HCT116 (cell line): ENCODE measurements at regions not wholly inside any gene's neighbourhood (a gene's known extent, or its start where the extent isn't known, plus 50 kb on each side); places are given as distances from the start of the nearest gene placed in this dataset.

Source experiments
- ATAC-seq: fragments of 200-7000 bp; cut with Tn5 transposase; 2 replicates; pipeline ENCODE4 v1.9.1; 2020; ENCODE audit warnings: mild to moderate bottlenecking, moderate library complexity
- BruUV-seq: library from RNA; stranded (reverse); fragments of 400-500 nt; replicated peaks from 2 replicates; lab custom pipeline; 2021; lab: Mats Ljungman, UMichigan
- CTCF ChIA-PET: fragments of 300-600 bp; sonication (Branson Sonifier 250); formaldehyde crosslinking; loops from one replicate; lab custom pipeline; 2021; ENCODE audit warnings: antibody characterized with exemption; lab: Charles Lee
- POLR2A ChIA-PET: fragments of 300-600, 350-600 bp; sonication (Branson Sonifier 250); formaldehyde crosslinking; loops from one replicate; lab custom pipeline; 2021; ENCODE audit warnings: antibody characterized with exemption; lab: Charles Lee
- RAD21 ChIA-PET, 2 experiments: fragments of 300-600 bp; sonication (Branson Sonifier 250); formaldehyde crosslinking; loops; one replicate each; lab custom pipeline; 2023; ENCODE audit warnings: low total read pairs in 2 of 2; ENCODE audit not compliant: uncharacterized antibody in 2 of 2, unreplicated experiment in 2 of 2, low non-redundant PET in 1 of 2; lab: Charles Lee
- DNase-seq: peaks from one replicate; pipeline ENCODE4 v3.0.0-alpha.2; 2010; ENCODE audit warnings: low read depth, low spot score
- H2AFZ ChIP-seq: fragments of 200-600 bp; shearing (Covaris generic), sonication (generic); 2 replicates; pipeline ENCODE4 v1.6.1; 2017; ENCODE audit warnings: low read depth, mixed run types, mixed read lengths, antibody characterized with exemption, low read length; ENCODE audit not compliant: poor library complexity, severe bottlenecking
- H3K27ac ChIP-seq: 2 replicates; pipeline ENCODE4 v1.5.1; 2012; ENCODE audit warnings: low read depth, low read length
- H3K27me3 ChIP-seq: fragments of 200-600 bp; sonication (generic); 2 replicates; pipeline ENCODE4 v1.6.1; 2016; ENCODE audit warnings: mixed run types, low read length, mixed read lengths; ENCODE audit not compliant: insufficient read depth
- H3K36me3 ChIP-seq, 2 experiments: fragments of 200-500 bp in 1 of 2; fragments of 200-600 bp in 1 of 2; sonication (Bioruptor generic) in 1 of 2; sonication (generic) in 1 of 2; 2 replicates each; pipeline versions ENCODE4 v1.5.1 to v1.6.1; 2014 to 2016; ENCODE audit warnings: low read length in 2 of 2, inconsistent platforms in 1 of 2, mixed read lengths in 1 of 2, mixed run types in 1 of 2; ENCODE audit not compliant: insufficient read depth in 2 of 2, control insufficient read depth in 1 of 2
- H3K4me1 ChIP-seq, 2 experiments: fragments of 200-600 bp in 1 of 2; sonication (generic) in 1 of 2; 2 replicates each; pipeline versions ENCODE4 v1.5.1 to v1.6.1; 2012 to 2017; ENCODE audit warnings: low read length in 2 of 2, inconsistent platforms in 1 of 2, mild to moderate bottlenecking in 1 of 2, mixed read lengths in 1 of 2, mixed run types in 1 of 2, moderate library complexity in 1 of 2; ENCODE audit not compliant: insufficient read depth in 2 of 2, control insufficient read depth in 1 of 2
- H3K4me2 ChIP-seq: fragments of 200-600 bp; sonication (generic); 2 replicates; pipeline ENCODE4 v1.6.1; 2017; ENCODE audit warnings: mixed run types, low read length, mixed read lengths
- H3K4me3 ChIP-seq, 2 experiments: fragments of 200-600 bp in 1 of 2; sonication (generic) in 1 of 2; replicated peaks in 1 of 2; 2 replicates each; pipeline ENCODE4 v1.5.1; 2011 to 2016; ENCODE audit warnings: low read length in 2 of 2, control low read depth in 1 of 2, low read depth in 1 of 2, mild to moderate bottlenecking in 1 of 2, mixed read lengths in 1 of 2, mixed run types in 1 of 2
- H3K79me2 ChIP-seq: fragments of 200-600 bp; sonication (generic); 2 replicates; pipeline ENCODE4 v1.6.1; 2017; ENCODE audit warnings: mild to moderate bottlenecking, mixed run types, low read length, moderate library complexity, mixed read lengths; ENCODE audit not compliant: insufficient read depth
- H3K9ac ChIP-seq: fragments of 200-600 bp; sonication (generic); 2 replicates; pipeline ENCODE4 v1.6.1; 2016; ENCODE audit warnings: low read length, mixed read lengths
- H3K9me2 ChIP-seq: fragments of 200-600 bp; sonication (generic), shearing (Covaris generic); 2 replicates; pipeline ENCODE4 v1.6.1; 2017; ENCODE audit warnings: mixed run types, mild to moderate bottlenecking, moderate library complexity; ENCODE audit not compliant: insufficient read depth
- H3K9me3 ChIP-seq, 2 experiments: fragments of 200-500 bp in 1 of 2; fragments of 200-600 bp in 1 of 2; sonication (Bioruptor generic) in 1 of 2; sonication (generic) in 1 of 2; 2 replicates each; pipeline ENCODE4 v1.6.1; 2014 to 2017; ENCODE audit warnings: low read length in 2 of 2, mixed read lengths in 2 of 2, inconsistent platforms in 1 of 2, low read depth in 1 of 2, mild to moderate bottlenecking in 1 of 2, mixed run types in 1 of 2, moderate library complexity in 1 of 2; ENCODE audit not compliant: control insufficient read depth in 1 of 2, insufficient read depth in 1 of 2
- H4K20me1 ChIP-seq: fragments of 200-600 bp; sonication (generic), shearing (Covaris generic); 2 replicates; pipeline ENCODE4 v1.6.1; 2017; ENCODE audit warnings: mixed run types, mild to moderate bottlenecking, moderate library complexity; ENCODE audit not compliant: insufficient read depth
- CBX3 ChIP-seq: IDR thresholded peaks from 2 replicates; pipeline ENCODE4 v1.6.1; 2012; ENCODE audit warnings: low read depth
- EGR1 ChIP-seq: IDR thresholded peaks from 2 replicates; pipeline ENCODE4 v1.6.1; 2012; ENCODE audit warnings: low read depth
- FOSL1 ChIP-seq: IDR thresholded peaks from 2 replicates; pipeline ENCODE4 v1.6.1; 2012; ENCODE audit warnings: low read depth
- RAD21 ChIP-seq: IDR thresholded peaks from 2 replicates; pipeline ENCODE4 v1.6.1; 2012; ENCODE audit warnings: low read depth, mild to moderate bottlenecking
- SIN3A ChIP-seq: IDR thresholded peaks from 2 replicates; pipeline ENCODE4 v1.6.1; 2012; ENCODE audit warnings: low read depth
- SP1 ChIP-seq: IDR thresholded peaks from 2 replicates; pipeline ENCODE4 v1.6.1; 2012; ENCODE audit warnings: low read depth
- SRF ChIP-seq: IDR thresholded peaks from 2 replicates; pipeline ENCODE4 v1.6.1; 2012; ENCODE audit warnings: low read depth
- TCF7L2 ChIP-seq: IDR thresholded peaks from 2 replicates; pipeline ENCODE4 v1.7.0; 2011; ENCODE audit warnings: borderline replicate concordance, inconsistent platforms; ENCODE audit not compliant: insufficient read depth, insufficient read length; ENCODE audit errors: extremely low read depth
- YY1 ChIP-seq: IDR thresholded peaks from 2 replicates; pipeline ENCODE4 v1.6.1; 2011; ENCODE audit warnings: low read length, low read depth, moderate library complexity, mild to moderate bottlenecking; ENCODE audit not compliant: insufficient replicate concordance; ENCODE audit errors: extremely low read depth
- ZNF274 ChIP-seq: fragments of 200-500 bp; sonication (Bioruptor generic); IDR thresholded peaks from 2 replicates; pipeline ENCODE4 v1.6.1; 2014; ENCODE audit warnings: mild to moderate bottlenecking, low read depth, low read length, inconsistent platforms
- intact Hi-C: fragments of 100-400 bp; cut with micrococcal nuclease; formaldehyde crosslinking; loops from 2 replicates; pipeline ENCODE4 v1.10.0; 2022
- TF ChIP-seq, protein P1 (sequence below): IDR thresholded peaks from 2 replicates; pipeline ENCODE4 v1.6.1; 2011; ENCODE audit warnings: mild to moderate bottlenecking, low read length, moderate library complexity; ENCODE audit not compliant: insufficient replicate concordance; ENCODE audit errors: extremely low read depth
- TF ChIP-seq, protein P2 (sequence below): IDR thresholded peaks from 2 replicates; pipeline ENCODE4 v1.6.1; 2012; ENCODE audit warnings: low read depth
- TF ChIP-seq, protein P3 (sequence below), 3 experiments: fragments of 200-600 bp in 1 of 3; sonication (generic) in 1 of 3; IDR thresholded peaks in 2 of 3; conservative IDR thresholded peaks in 1 of 3; 2 replicates each; pipeline ENCODE4 v1.5.1; 2012 to 2017; ENCODE audit warnings: low read depth in 2 of 3, low read length in 2 of 3, antibody characterized with exemption in 1 of 3, borderline replicate concordance in 1 of 3, control low read depth in 1 of 3, mild to moderate bottlenecking in 1 of 3, mixed read lengths in 1 of 3, mixed run types in 1 of 3, moderate library complexity in 1 of 3; ENCODE audit not compliant: insufficient read depth in 1 of 3
- TF ChIP-seq, protein P4 (sequence below): IDR thresholded peaks from 2 replicates; pipeline ENCODE4 v1.6.1; 2012
- TF ChIP-seq, protein P5 (sequence below): IDR thresholded peaks from 2 replicates; pipeline ENCODE4 v1.6.1; 2012

DNA sequence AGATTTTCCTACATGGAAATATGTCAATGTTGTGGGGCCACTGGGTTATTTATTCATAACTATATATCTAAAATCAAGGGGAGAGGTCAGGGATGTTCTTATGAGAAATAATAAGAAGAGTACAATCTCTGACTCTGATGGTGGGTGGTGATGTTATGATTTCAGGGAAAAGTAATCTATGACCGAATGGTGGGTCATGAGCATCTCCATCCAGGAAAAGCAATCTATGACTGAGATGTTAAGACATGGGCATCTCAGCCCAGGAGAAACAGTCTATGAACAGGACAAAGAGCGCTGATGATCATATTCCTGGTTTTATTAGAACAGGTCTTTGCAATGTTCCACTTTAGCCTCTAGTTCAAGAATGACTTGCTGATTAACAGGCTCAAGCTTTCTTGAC lies 137.1 kb downstream of the ARSF start (continued):
- TF ChIP-seq, protein P1, sequence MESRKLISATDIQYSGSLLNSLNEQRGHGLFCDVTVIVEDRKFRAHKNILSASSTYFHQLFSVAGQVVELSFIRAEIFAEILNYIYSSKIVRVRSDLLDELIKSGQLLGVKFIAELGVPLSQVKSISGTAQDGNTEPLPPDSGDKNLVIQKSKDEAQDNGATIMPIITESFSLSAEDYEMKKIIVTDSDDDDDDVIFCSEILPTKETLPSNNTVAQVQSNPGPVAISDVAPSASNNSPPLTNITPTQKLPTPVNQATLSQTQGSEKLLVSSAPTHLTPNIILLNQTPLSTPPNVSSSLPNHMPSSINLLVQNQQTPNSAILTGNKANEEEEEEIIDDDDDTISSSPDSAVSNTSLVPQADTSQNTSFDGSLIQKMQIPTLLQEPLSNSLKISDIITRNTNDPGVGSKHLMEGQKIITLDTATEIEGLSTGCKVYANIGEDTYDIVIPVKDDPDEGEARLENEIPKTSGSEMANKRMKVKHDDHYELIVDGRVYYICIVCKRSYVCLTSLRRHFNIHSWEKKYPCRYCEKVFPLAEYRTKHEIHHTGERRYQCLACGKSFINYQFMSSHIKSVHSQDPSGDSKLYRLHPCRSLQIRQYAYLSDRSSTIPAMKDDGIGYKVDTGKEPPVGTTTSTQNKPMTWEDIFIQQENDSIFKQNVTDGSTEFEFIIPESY, result no peak
- TF ChIP-seq SIN3A, result no peak
- no peak for TF ChIP-seq CBX3
- TF ChIP-seq YY1, result no peak
- TF ChIP-seq SP1, result no peak

DNA sequence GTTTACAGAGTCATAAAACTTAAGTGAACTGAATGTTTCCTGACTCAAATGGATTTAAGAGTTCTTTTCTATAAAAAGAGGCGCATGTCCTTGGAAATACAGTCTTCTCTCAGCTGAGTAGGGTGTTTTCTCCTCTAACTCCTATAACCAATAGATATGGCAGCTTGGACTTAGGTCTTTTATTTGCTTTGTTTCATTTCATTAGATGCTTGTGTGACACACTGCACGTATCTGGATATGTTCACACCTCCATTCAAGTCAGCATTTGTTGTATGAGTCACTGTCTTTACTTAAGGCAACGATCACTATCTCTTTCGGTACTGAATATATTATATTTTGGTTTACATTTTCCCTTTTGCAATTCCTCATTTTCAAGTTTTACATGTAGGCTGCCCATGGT lies 136.6 kb downstream of the ARSF start:
- ATAC-seq, result no peak
- TF ChIP-seq ZNF274, result no peak
- TF ChIP-seq SRF, result no peak
- TF ChIP-seq, protein P2, sequence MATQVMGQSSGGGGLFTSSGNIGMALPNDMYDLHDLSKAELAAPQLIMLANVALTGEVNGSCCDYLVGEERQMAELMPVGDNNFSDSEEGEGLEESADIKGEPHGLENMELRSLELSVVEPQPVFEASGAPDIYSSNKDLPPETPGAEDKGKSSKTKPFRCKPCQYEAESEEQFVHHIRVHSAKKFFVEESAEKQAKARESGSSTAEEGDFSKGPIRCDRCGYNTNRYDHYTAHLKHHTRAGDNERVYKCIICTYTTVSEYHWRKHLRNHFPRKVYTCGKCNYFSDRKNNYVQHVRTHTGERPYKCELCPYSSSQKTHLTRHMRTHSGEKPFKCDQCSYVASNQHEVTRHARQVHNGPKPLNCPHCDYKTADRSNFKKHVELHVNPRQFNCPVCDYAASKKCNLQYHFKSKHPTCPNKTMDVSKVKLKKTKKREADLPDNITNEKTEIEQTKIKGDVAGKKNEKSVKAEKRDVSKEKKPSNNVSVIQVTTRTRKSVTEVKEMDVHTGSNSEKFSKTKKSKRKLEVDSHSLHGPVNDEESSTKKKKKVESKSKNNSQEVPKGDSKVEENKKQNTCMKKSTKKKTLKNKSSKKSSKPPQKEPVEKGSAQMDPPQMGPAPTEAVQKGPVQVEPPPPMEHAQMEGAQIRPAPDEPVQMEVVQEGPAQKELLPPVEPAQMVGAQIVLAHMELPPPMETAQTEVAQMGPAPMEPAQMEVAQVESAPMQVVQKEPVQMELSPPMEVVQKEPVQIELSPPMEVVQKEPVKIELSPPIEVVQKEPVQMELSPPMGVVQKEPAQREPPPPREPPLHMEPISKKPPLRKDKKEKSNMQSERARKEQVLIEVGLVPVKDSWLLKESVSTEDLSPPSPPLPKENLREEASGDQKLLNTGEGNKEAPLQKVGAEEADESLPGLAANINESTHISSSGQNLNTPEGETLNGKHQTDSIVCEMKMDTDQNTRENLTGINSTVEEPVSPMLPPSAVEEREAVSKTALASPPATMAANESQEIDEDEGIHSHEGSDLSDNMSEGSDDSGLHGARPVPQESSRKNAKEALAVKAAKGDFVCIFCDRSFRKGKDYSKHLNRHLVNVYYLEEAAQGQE, result no peak
- no peak for TF ChIP-seq TCF7L2
- TF ChIP-seq, protein P3, sequence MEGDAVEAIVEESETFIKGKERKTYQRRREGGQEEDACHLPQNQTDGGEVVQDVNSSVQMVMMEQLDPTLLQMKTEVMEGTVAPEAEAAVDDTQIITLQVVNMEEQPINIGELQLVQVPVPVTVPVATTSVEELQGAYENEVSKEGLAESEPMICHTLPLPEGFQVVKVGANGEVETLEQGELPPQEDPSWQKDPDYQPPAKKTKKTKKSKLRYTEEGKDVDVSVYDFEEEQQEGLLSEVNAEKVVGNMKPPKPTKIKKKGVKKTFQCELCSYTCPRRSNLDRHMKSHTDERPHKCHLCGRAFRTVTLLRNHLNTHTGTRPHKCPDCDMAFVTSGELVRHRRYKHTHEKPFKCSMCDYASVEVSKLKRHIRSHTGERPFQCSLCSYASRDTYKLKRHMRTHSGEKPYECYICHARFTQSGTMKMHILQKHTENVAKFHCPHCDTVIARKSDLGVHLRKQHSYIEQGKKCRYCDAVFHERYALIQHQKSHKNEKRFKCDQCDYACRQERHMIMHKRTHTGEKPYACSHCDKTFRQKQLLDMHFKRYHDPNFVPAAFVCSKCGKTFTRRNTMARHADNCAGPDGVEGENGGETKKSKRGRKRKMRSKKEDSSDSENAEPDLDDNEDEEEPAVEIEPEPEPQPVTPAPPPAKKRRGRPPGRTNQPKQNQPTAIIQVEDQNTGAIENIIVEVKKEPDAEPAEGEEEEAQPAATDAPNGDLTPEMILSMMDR (IDR thresholded peaks at IDR 0.05 in 2 of 3, conservative IDR thresholded peaks at IDR 0.05 in 1 of 3; ENCODE audit: borderline replicate concordance in 1 of 3, insufficient read depth in 1 of 3, low read depth in 2 of 3, low read length in 2 of 3), result no peak
- TF ChIP-seq FOSL1, result no peak
- TF ChIP-seq EGR1, result no peak
- TF ChIP-seq CBX3, result no peak
- TF ChIP-seq, protein P4, sequence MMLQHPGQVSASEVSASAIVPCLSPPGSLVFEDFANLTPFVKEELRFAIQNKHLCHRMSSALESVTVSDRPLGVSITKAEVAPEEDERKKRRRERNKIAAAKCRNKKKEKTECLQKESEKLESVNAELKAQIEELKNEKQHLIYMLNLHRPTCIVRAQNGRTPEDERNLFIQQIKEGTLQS, result no peak
- TF ChIP-seq, protein P5, sequence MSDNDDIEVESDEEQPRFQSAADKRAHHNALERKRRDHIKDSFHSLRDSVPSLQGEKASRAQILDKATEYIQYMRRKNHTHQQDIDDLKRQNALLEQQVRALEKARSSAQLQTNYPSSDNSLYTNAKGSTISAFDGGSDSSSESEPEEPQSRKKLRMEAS, result no peak
- TF ChIP-seq RAD21, result no peak
- TF ChIP-seq, protein P1, result no peak
- BruUV-seq, result no TSS peak
- DNase-seq, result no peak
- no peaks in the 10 kb centered on the region for H3K4me1 ChIP-seq
- CTCF ChIA-PET, result no interaction called here
- no peaks in the 10 kb centered on the region for H4K20me1 ChIP-seq
- RAD21 ChIA-PET, result no interaction called here
- H3K27ac ChIP-seq, result no peak overlapping the region
- intact Hi-C loops, result no loop called here
- no peak overlapping the region for H3K9ac ChIP-seq
- H2AFZ ChIP-seq, result no peak overlapping the region
- H3K36me3 ChIP-seq, result no peaks in the 10 kb centered on the region
- no peaks in the 10 kb centered on the region for H3K9me2 ChIP-seq
- H3K79me2 ChIP-seq, result no peaks in the 10 kb centered on the region
- H3K4me3 ChIP-seq, result no peak overlapping the region
- no peaks in the 10 kb centered on the region for H3K9me3 ChIP-seq
- H3K4me2 ChIP-seq, result no peak overlapping the region
- peaks cover 8% of the 10 kb centered on the region; the same call in 1 of the 2 replicates for H3K27me3 ChIP-seq
- POLR2A ChIA-PET, result no interaction called here
